ENCODE measurements at regions not wholly inside any gene's neighbourhood (a gene's known extent, or its start where the extent isn't known, plus 50 kb on each side); places are given as distances from the start of the nearest gene placed in this dataset.

DNA sequence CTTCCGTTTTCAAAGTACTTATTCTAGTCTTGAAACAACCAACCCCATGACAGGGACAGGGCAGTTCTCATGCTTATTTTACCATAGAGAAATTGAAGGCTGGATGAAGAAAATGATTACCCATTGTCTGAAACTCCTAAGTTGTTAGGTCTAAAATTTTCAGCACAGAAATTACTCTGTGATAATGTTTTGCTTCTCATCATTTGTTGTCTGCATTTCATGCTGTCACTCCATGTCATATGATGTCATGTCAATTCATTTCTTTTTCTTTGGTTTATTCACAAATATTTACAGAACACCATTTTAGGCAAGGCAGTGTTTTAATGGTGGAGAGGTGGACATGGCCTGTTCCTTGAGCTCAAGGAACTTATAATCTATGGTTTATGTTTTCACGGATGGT lies 98.2 kb upstream of the RASGRP1 start:
- Mint-ChIP-seq H3K27me3 (ENCODE audit: low read depth, unreplicated experiment) (peaks cover 11% of the 10 kb centered on the region), H3K36me3 (ENCODE audit: low read depth, unreplicated experiment) (no peaks in the 10 kb centered on the region), H3K27ac (ENCODE audit: unreplicated experiment) (no peak overlapping the region), H3K9me3 (ENCODE audit: unreplicated experiment) (no peaks in the 10 kb centered on the region), H3K4me3 (ENCODE audit: unreplicated experiment) (no peak overlapping the region), H3K4me1 (ENCODE audit: low read depth, unreplicated experiment) (no peaks in the 10 kb centered on the region)
- Histone ChIP-seq H3K79me2 (ENCODE audit: insufficient read depth, low read length) (no peaks in the 10 kb centered on the region), H3K9ac (ENCODE audit: low read length) (no peak overlapping the region), H2AFZ (ENCODE audit: low read depth, low read length) (no peak overlapping the region), H3K36me3 (ENCODE audit: insufficient read depth, low read length) (no peaks in the 10 kb centered on the region), H4K20me1 (ENCODE audit: insufficient read depth, low read length) (no peaks in the 10 kb centered on the region), H3K4me3 (ENCODE audit: insufficient read depth, low read depth, low read length) (no peak overlapping the region), H3K4me2 (ENCODE audit: low read length) (no peak overlapping the region), H3K27me3 (ENCODE audit: insufficient read depth, low read length) (peaks cover 19% of the 10 kb centered on the region), H3K27ac (ENCODE audit: low read depth, low read length) (no peak overlapping the region), H3K4me1 (ENCODE audit: insufficient read depth, low read length) (no peaks in the 10 kb centered on the region), H3K9me3 (ENCODE audit: insufficient read depth, low read depth, low read length) (no peaks in the 10 kb centered on the region)
- DNase-seq (ENCODE audit: low read depth) (no peak), FAIRE-seq (no peak)
- TF ChIP-seq, protein P1, sequence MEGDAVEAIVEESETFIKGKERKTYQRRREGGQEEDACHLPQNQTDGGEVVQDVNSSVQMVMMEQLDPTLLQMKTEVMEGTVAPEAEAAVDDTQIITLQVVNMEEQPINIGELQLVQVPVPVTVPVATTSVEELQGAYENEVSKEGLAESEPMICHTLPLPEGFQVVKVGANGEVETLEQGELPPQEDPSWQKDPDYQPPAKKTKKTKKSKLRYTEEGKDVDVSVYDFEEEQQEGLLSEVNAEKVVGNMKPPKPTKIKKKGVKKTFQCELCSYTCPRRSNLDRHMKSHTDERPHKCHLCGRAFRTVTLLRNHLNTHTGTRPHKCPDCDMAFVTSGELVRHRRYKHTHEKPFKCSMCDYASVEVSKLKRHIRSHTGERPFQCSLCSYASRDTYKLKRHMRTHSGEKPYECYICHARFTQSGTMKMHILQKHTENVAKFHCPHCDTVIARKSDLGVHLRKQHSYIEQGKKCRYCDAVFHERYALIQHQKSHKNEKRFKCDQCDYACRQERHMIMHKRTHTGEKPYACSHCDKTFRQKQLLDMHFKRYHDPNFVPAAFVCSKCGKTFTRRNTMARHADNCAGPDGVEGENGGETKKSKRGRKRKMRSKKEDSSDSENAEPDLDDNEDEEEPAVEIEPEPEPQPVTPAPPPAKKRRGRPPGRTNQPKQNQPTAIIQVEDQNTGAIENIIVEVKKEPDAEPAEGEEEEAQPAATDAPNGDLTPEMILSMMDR (IDR thresholded peaks at IDR 0.05; ENCODE audit: insufficient read depth, low read depth, low read length): no peak
- no peak for TF ChIP-seq EZH2 (IDR thresholded peaks at IDR 0.05; ENCODE audit: insufficient read depth, low read length)

GRCh38 chr15:38665586-38666305 lies 101.1 kb upstream of the RASGRP1 start:
- no peak overlapping the region for H3K4me3 Mint-ChIP-seq (ENCODE audit: unreplicated experiment)
- Histone ChIP-seq H3K27ac (ENCODE audit: low read depth, low read length) (no peak overlapping the region), H3K9me3 (ENCODE audit: insufficient read depth, low read depth, low read length) (no peaks in the 10 kb centered on the region), H3K4me2 (ENCODE audit: low read length) (no peak overlapping the region), H3K4me1 (ENCODE audit: insufficient read depth, low read length) (no peaks in the 10 kb centered on the region), H3K9ac (ENCODE audit: low read length) (no peak overlapping the region), H3K4me3 (ENCODE audit: insufficient read depth, low read depth, low read length) (no peak overlapping the region), H3K27me3 (ENCODE audit: insufficient read depth, low read length) (peaks cover 24% of the 10 kb centered on the region), H2AFZ (ENCODE audit: low read depth, low read length) (no peak overlapping the region), H3K36me3 (ENCODE audit: insufficient read depth, low read length) (no peaks in the 10 kb centered on the region), H4K20me1 (ENCODE audit: insufficient read depth, low read length) (no peaks in the 10 kb centered on the region), H3K79me2 (ENCODE audit: insufficient read depth, low read length) (no peaks in the 10 kb centered on the region)
- DNase-seq (ENCODE audit: low read depth) (no peak), FAIRE-seq (no peak)
- no peaks in the 10 kb centered on the region for H3K9me3 Mint-ChIP-seq (ENCODE audit: unreplicated experiment)
- no peak for TF ChIP-seq EZH2 (IDR thresholded peaks at IDR 0.05; ENCODE audit: insufficient read depth, low read length)
- TF ChIP-seq, protein P1 (IDR thresholded peaks at IDR 0.05; ENCODE audit: insufficient read depth, low read depth, low read length): no peak
- H3K27ac Mint-ChIP-seq (ENCODE audit: unreplicated experiment): no peak overlapping the region
- H3K4me1 Mint-ChIP-seq (ENCODE audit: low read depth, unreplicated experiment): no peaks in the 10 kb centered on the region
- peaks cover 12% of the 10 kb centered on the region for H3K27me3 Mint-ChIP-seq (ENCODE audit: low read depth, unreplicated experiment)
- no peaks in the 10 kb centered on the region for H3K36me3 Mint-ChIP-seq (ENCODE audit: low read depth, unreplicated experiment)

- H3K9me3 ChIP-seq (ENCODE audit: insufficient read depth, low read depth, low read length): no peaks in the 10 kb centered on the region
- H3K27me3 ChIP-seq (ENCODE audit: insufficient read depth, low read length): peaks cover 24% of the 10 kb centered on the region
- no peaks in the 10 kb centered on the region for H3K79me2 ChIP-seq (ENCODE audit: insufficient read depth, low read length)
- H2AFZ ChIP-seq (ENCODE audit: low read depth, low read length): no peak overlapping the region
- no peak overlapping the region for H3K4me2 ChIP-seq (ENCODE audit: low read length)
- H3K27ac ChIP-seq (ENCODE audit: low read depth, low read length): no peak overlapping the region
- Mint-ChIP-seq H3K27ac (ENCODE audit: unreplicated experiment) (no peak overlapping the region), H3K9me3 (ENCODE audit: unreplicated experiment) (no peaks in the 10 kb centered on the region), H3K4me3 (ENCODE audit: unreplicated experiment) (no peak overlapping the region), H3K36me3 (ENCODE audit: low read depth, unreplicated experiment) (no peaks in the 10 kb centered on the region), H3K4me1 (ENCODE audit: low read depth, unreplicated experiment) (no peaks in the 10 kb centered on the region), H3K27me3 (ENCODE audit: low read depth, unreplicated experiment) (peaks cover 12% of the 10 kb centered on the region)
- no peaks in the 10 kb centered on the region for H3K36me3 ChIP-seq (ENCODE audit: insufficient read depth, low read length)
- FAIRE-seq (no peak), DNase-seq (ENCODE audit: low read depth) (no peak)
- no peak overlapping the region for H3K9ac ChIP-seq (ENCODE audit: low read length)
- H3K4me3 ChIP-seq (ENCODE audit: insufficient read depth, low read depth, low read length): no peak overlapping the region
- H4K20me1 ChIP-seq (ENCODE audit: insufficient read depth, low read length): no peaks in the 10 kb centered on the region
- no peaks in the 10 kb centered on the region for H3K4me1 ChIP-seq (ENCODE audit: insufficient read depth, low read length)
- no peak for TF ChIP-seq EZH2 (IDR thresholded peaks at IDR 0.05; ENCODE audit: insufficient read depth, low read length)
- TF ChIP-seq, protein P1 (IDR thresholded peaks at IDR 0.05; ENCODE audit: insufficient read depth, low read depth, low read length): no peak
Observed at GRCh38 chr15:38666865-38667510, 102.4 kb upstream of the RASGRP1 start.
